ENCODE measurements at regions not wholly inside any gene's neighbourhood (a gene's known extent, or its start where the extent isn't known, plus 50 kb on each side); places are given as distances from the start of the nearest gene placed in this dataset.

DNA sequence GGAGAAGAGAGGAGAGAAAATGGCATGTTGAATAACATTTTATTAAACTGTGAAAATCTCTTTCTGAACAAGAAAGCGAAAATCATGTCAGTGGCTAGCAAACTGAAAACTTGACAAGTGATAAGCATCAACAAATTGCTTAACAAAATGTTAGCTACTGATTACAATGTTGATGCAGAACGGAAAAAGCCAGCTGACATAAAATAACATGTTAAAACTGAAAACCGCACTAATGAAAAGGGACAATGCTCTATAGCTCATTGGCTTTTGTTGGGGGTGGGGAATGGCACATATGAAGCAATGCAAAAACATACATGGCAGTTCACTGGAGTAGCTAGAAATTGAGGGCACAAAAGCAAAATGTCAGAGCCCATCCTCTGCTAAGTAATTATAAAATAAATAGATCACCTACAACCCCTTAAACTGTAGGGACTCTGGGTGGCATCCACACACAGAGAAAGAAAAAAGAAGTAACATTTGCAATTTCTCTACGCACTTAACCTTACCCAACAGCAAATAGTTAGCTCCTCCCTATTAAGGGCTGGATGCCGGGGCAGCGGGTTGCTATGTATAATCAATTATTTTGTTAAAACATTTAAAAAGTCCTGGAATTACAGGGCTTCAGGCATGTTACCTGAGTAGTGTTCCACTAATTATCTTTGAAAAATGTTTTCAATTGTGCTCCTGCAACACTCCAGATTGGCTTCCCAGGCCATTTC lies 129.2 kb upstream of the USP15 start:
- TF ChIP-seq POLR2A (IDR thresholded peaks at IDR 0.05; ENCODE audit: low read depth, low read length): no peak
- TF ChIP-seq TAF1 (IDR thresholded peaks at IDR 0.05; ENCODE audit: low read depth, low read length): no peak
- TF ChIP-seq POLR2AphosphoS5 (IDR thresholded peaks at IDR 0.05; ENCODE audit: low read depth, low read length): no peak
- no peak for TF ChIP-seq POU2F2 (IDR thresholded peaks at IDR 0.05; ENCODE audit: low read depth, low read length)
- no peak for TF ChIP-seq SPI1 (IDR thresholded peaks at IDR 0.05; ENCODE audit: low read depth, low read length)
- no peak for TF ChIP-seq PAX5 (IDR thresholded peaks at IDR 0.05; ENCODE audit: insufficient read depth, low read length, severe bottlenecking)
